HUES6 (cell line): ENCODE measurements at regions not wholly inside any gene's neighbourhood (a gene's known extent, or its start where the extent isn't known, plus 50 kb on each side); places are given as distances from the start of the nearest gene placed in this dataset.

ENCODE experiments used
- H3K27ac ChIP-seq: 2 replicates; pipeline ENCODE4 v1.7.0; 2013; ENCODE audit warnings: low read depth, mild to moderate bottlenecking, low read length, inconsistent platforms
- H3K27me3 ChIP-seq: 2 replicates; pipeline ENCODE4 v1.6.1; 2013; ENCODE audit warnings: low read length; ENCODE audit not compliant: control insufficient read depth, insufficient read depth
- H3K36me3 ChIP-seq: 2 replicates; pipeline ENCODE4 v1.6.1; 2013; ENCODE audit warnings: low read length; ENCODE audit not compliant: control insufficient read depth, insufficient read depth
- H3K4me1 ChIP-seq: 2 replicates; pipeline ENCODE4 v1.6.1; 2013; ENCODE audit warnings: low read length; ENCODE audit not compliant: control insufficient read depth, insufficient read depth
- H3K4me3 ChIP-seq: 2 replicates; pipeline ENCODE4 v1.5.1; 2013; ENCODE audit warnings: low read depth, low read length
- H3K9ac ChIP-seq: one replicate; pipeline ENCODE4 v1.6.1; 2013; ENCODE audit warnings: mild to moderate bottlenecking, low read length
- H3K9me3 ChIP-seq: 2 replicates; pipeline ENCODE4 v1.6.1; 2013; ENCODE audit warnings: low read depth, low read length; ENCODE audit not compliant: control insufficient read depth, insufficient read depth

GRCh38 chr7:73964786-73965185 is 63.2 kb upstream of the ELN start:
- H3K9me3 ChIP-seq, result peaks cover 8% of the 10 kb centered on the region
- no peak overlapping the region for H3K4me3 ChIP-seq
- no peaks in the 10 kb centered on the region for H3K27me3 ChIP-seq
- no peak overlapping the region for H3K27ac ChIP-seq
- H3K36me3 ChIP-seq, result no peaks in the 10 kb centered on the region
- no peaks in the 10 kb centered on the region for H3K4me1 ChIP-seq
- H3K9ac ChIP-seq, result no peak overlapping the region

- Histone ChIP-seq H3K9ac (no peak overlapping the region), H3K4me3 (no peak overlapping the region), H3K9me3 (peaks cover 8% of the 10 kb centered on the region), H3K27ac (no peak overlapping the region), H3K4me1 (no peaks in the 10 kb centered on the region), H3K27me3 (no peaks in the 10 kb centered on the region), H3K36me3 (no peaks in the 10 kb centered on the region)
Measured at GRCh38 chr7:73966062-73966940, 61.7 kb upstream of the ELN start.

GRCh38 chr7:73966941-73967831 is 60.8 kb upstream of the ELN start:
- no peaks in the 10 kb centered on the region for H3K27me3 ChIP-seq
- H3K9me3 ChIP-seq, result peaks cover 8% of the 10 kb centered on the region
- no peak overlapping the region for H3K4me3 ChIP-seq
- no peaks in the 10 kb centered on the region for H3K4me1 ChIP-seq
- no peak overlapping the region for H3K27ac ChIP-seq
- no peak overlapping the region for H3K9ac ChIP-seq
- H3K36me3 ChIP-seq, result no peaks in the 10 kb centered on the region

- peaks cover 8% of the 10 kb centered on the region for H3K9me3 ChIP-seq
Measured at GRCh38 chr7:73967832-73968290, 60.1 kb upstream of the ELN start.

GRCh38 chr7:73968487-73968886 is 59.5 kb upstream of the ELN start:
- no peaks in the 10 kb centered on the region; the same call in 1 of the 2 replicates for H3K27me3 ChIP-seq

More at GRCh38 chr7:73967832-73968290, 60.1 kb upstream of the ELN start:
- Histone ChIP-seq H3K36me3 (no peaks in the 10 kb centered on the region), H3K9ac (no peak overlapping the region), H3K27ac (no peak overlapping the region), H3K4me3 (no peak overlapping the region), H3K27me3 (no peaks in the 10 kb centered on the region; the same call in 1 of the 2 replicates), H3K4me1 (no peaks in the 10 kb centered on the region)

GRCh38 chr7:73969991-73970390 is 58.0 kb upstream of the ELN start:
- Histone ChIP-seq H3K9me3 (no peaks in the 10 kb centered on the region), H3K27me3 (no peaks in the 10 kb centered on the region; the same call in 1 of the 2 replicates), H3K36me3 (no peaks in the 10 kb centered on the region), H3K27ac (no peak overlapping the region), H3K9ac (no peak overlapping the region), H3K4me3 (no peak overlapping the region), H3K4me1 (no peaks in the 10 kb centered on the region)

More at GRCh38 chr7:73968487-73968886, 59.5 kb upstream of the ELN start:
- Histone ChIP-seq H3K9me3 (peaks cover 8% of the 10 kb centered on the region), H3K9ac (no peak overlapping the region), H3K4me1 (no peaks in the 10 kb centered on the region), H3K36me3 (no peaks in the 10 kb centered on the region), H3K4me3 (no peak overlapping the region), H3K27ac (no peak overlapping the region)

GRCh38 chr7:73970801-73971229 is 57.2 kb upstream of the ELN start:
- Histone ChIP-seq H3K27ac (no peak overlapping the region), H3K4me3 (no peak overlapping the region)

GRCh38 chr7:73971322-73971703 is 56.7 kb upstream of the ELN start:
- H3K36me3 ChIP-seq, result no peaks in the 10 kb centered on the region
- H3K4me3 ChIP-seq, result no peak overlapping the region
- H3K9me3 ChIP-seq, result no peaks in the 10 kb centered on the region
- no peak overlapping the region for H3K27ac ChIP-seq
- no peaks in the 10 kb centered on the region for H3K4me1 ChIP-seq
- no peak overlapping the region for H3K9ac ChIP-seq
- H3K27me3 ChIP-seq, result no peaks in the 10 kb centered on the region; the same call in 1 of the 2 replicates

More at GRCh38 chr7:73970801-73971229, 57.2 kb upstream of the ELN start:
- Histone ChIP-seq H3K9ac (no peak overlapping the region), H3K36me3 (no peaks in the 10 kb centered on the region), H3K4me1 (no peaks in the 10 kb centered on the region), H3K9me3 (no peaks in the 10 kb centered on the region), H3K27me3 (no peaks in the 10 kb centered on the region; the same call in 1 of the 2 replicates)

GRCh38 chr7:73971704-73972341 is 56.1 kb upstream of the ELN start:
- no peaks in the 10 kb centered on the region for H3K4me1 ChIP-seq
- H3K9ac ChIP-seq, result no peak overlapping the region
- no peaks in the 10 kb centered on the region for H3K9me3 ChIP-seq
- H3K27ac ChIP-seq, result no peak overlapping the region
- H3K27me3 ChIP-seq, result no peaks in the 10 kb centered on the region; the same call in 1 of the 2 replicates
- no peaks in the 10 kb centered on the region for H3K36me3 ChIP-seq
- no peak overlapping the region for H3K4me3 ChIP-seq

GRCh38 chr7:73972614-73973013 is 55.4 kb upstream of the ELN start:
- H3K27me3 ChIP-seq, result no peaks in the 10 kb centered on the region; the same call in 1 of the 2 replicates
- no peak overlapping the region for H3K4me3 ChIP-seq
- H3K9ac ChIP-seq, result no peak overlapping the region
- no peaks in the 10 kb centered on the region for H3K36me3 ChIP-seq
- no peak overlapping the region for H3K27ac ChIP-seq
- H3K9me3 ChIP-seq, result no peaks in the 10 kb centered on the region
- no peaks in the 10 kb centered on the region for H3K4me1 ChIP-seq
